SK-N-SH (cell line): ENCODE measurements at regions not wholly inside any gene's neighbourhood (a gene's known extent, or its start where the extent isn't known, plus 50 kb on each side); places are given as distances from the start of the nearest gene placed in this dataset.

Experiments
- CTCF ChIA-PET: fragments of 300-600, 350-600 bp; formaldehyde crosslinking; extraction: SDS; loops from one replicate; lab custom pipeline; 2021; lab: Yijun Ruan, JAX
- POLR2A ChIA-PET: fragments of 350-600 bp; sonication (Branson Sonifier 250); formaldehyde crosslinking; extraction: SDS; loops from one replicate; lab custom pipeline; 2020; ENCODE audit warnings: antibody characterized with exemption, inconsistent platforms; lab: Yijun Ruan, JAX
- DNase-seq: peaks from one replicate; pipeline ENCODE4 v3.0.0; 2012
- H2AFZ ChIP-seq: fragments of 200-600 bp; sonication (generic); 2 replicates; pipeline ENCODE4 v1.8.1; 2016; ENCODE audit warnings: antibody characterized with exemption, mild to moderate bottlenecking, low read depth
- H3F3A ChIP-seq: fragments of 200-600 bp; sonication (generic); replicated peaks from 2 replicates; pipeline ENCODE3; 2016; ENCODE audit warnings: antibody characterized with exemption, mild to moderate bottlenecking; ENCODE audit not compliant: insufficient read depth
- H3K27ac ChIP-seq, 2 experiments: fragments of 200-500 bp in 1 of 2; fragments of 200-600 bp in 1 of 2; sonication (Bioruptor generic) in 1 of 2; sonication (generic), shearing (Covaris generic) in 1 of 2; 2 replicates each; pipeline versions ENCODE4 v1.5.1 to v1.6.1; 2014 to 2016; ENCODE audit warnings: low read depth in 2 of 2, inconsistent platforms in 1 of 2, low read length in 1 of 2, mild to moderate bottlenecking in 1 of 2, mixed read lengths in 1 of 2
- H3K27me3 ChIP-seq: fragments of 200-600 bp; sonication (generic), shearing (Covaris generic); 2 replicates; pipeline ENCODE4 v1.6.1; 2016; ENCODE audit warnings: mixed run types; ENCODE audit not compliant: insufficient read depth
- H3K36me3 ChIP-seq, 2 experiments: fragments of 200-500 bp in 1 of 2; fragments of 200-600 bp in 1 of 2; sonication (Bioruptor generic) in 1 of 2; sonication (generic) in 1 of 2; replicated peaks in 1 of 2; 2 replicates each; pipeline versions ENCODE3 to v1.5.1; 2014 to 2016; ENCODE audit warnings: low read length in 1 of 2, mild to moderate bottlenecking in 1 of 2; ENCODE audit not compliant: insufficient read depth in 2 of 2, control insufficient read depth in 1 of 2
- H3K4me1 ChIP-seq, 2 experiments: fragments of 200-500 bp in 1 of 2; fragments of 200-600 bp in 1 of 2; sonication (Bioruptor generic) in 1 of 2; sonication (generic), shearing (Covaris generic) in 1 of 2; 2 replicates each; pipeline versions ENCODE4 v1.5.1 to v1.6.1; 2014 to 2016; ENCODE audit warnings: low read depth in 1 of 2, low read length in 1 of 2, mixed run types in 1 of 2; ENCODE audit not compliant: insufficient read depth in 2 of 2, control insufficient read depth in 1 of 2
- H3K4me2 ChIP-seq: fragments of 200-600 bp; sonication (generic), shearing (Covaris generic); 2 replicates; pipeline ENCODE4 v1.6.1; 2017; ENCODE audit warnings: mixed run types
- H3K4me3 ChIP-seq, 2 experiments: fragments of 200-500 bp in 1 of 2; fragments of 200-600 bp in 1 of 2; sonication (Bioruptor generic) in 1 of 2; sonication (generic), shearing (Covaris generic) in 1 of 2; 2 replicates each; pipeline versions ENCODE4 v1.5.1 to v1.8.1; 2014 to 2016; ENCODE audit warnings: low read depth in 2 of 2, inconsistent platforms in 1 of 2, low read length in 1 of 2, mild to moderate bottlenecking in 1 of 2, mixed read lengths in 1 of 2, moderate library complexity in 1 of 2
- H3K79me2 ChIP-seq: fragments of 200-600 bp; sonication (generic); 2 replicates; pipeline ENCODE4 v1.8.1; 2017; ENCODE audit warnings: mild to moderate bottlenecking; ENCODE audit not compliant: insufficient read depth
- H3K9ac ChIP-seq: fragments of 200-600 bp; sonication (generic); 2 replicates; pipeline ENCODE4 v1.6.1; 2017; ENCODE audit warnings: mixed run types
- H3K9me2 ChIP-seq: fragments of 200-600 bp; sonication (generic); 2 replicates; pipeline ENCODE4 v1.6.1; 2017; ENCODE audit warnings: mixed run types
- H3K9me3 ChIP-seq: fragments of 200-600 bp; sonication (generic); 2 replicates; pipeline ENCODE4 v1.6.1; 2017; ENCODE audit warnings: mixed run types, mild to moderate bottlenecking, moderate library complexity
- H4K20me1 ChIP-seq: fragments of 200-600 bp; sonication (generic); 2 replicates; pipeline ENCODE4 v1.6.1; 2017; ENCODE audit warnings: mild to moderate bottlenecking, mixed run types; ENCODE audit not compliant: insufficient read depth
- CHD2 ChIP-seq: fragments of 150-350 bp; IDR thresholded peaks from 2 replicates; pipeline ENCODE4 v1.6.1; 2018; ENCODE audit warnings: low read length; ENCODE audit not compliant: partially characterized antibody
- ELF1 ChIP-seq: IDR thresholded peaks from 2 replicates; pipeline ENCODE4 v1.4.0; 2012
- EP300 ChIP-seq, 2 experiments: IDR thresholded peaks; 2 replicates each; pipeline versions ENCODE4 v1.4.0 to v1.6.1; 2012; ENCODE audit warnings: borderline replicate concordance in 1 of 2, low read depth in 1 of 2, low read length in 1 of 2
- FOSL2 ChIP-seq: IDR thresholded peaks from 2 replicates; pipeline ENCODE4 v1.4.0; 2012; ENCODE audit warnings: low read depth, mild to moderate bottlenecking, moderate library complexity, borderline replicate concordance
- FOXJ3 ChIP-seq: sonication (generic); formaldehyde crosslinking; IDR thresholded peaks from 2 replicates; pipeline ENCODE4 v1.5.1; 2020; ENCODE audit warnings: mild to moderate bottlenecking, missing genetic modification reagents
- FOXM1 ChIP-seq: IDR thresholded peaks from 2 replicates; pipeline ENCODE4 v1.4.0; 2012; ENCODE audit warnings: low read depth, mild to moderate bottlenecking
- GATA2 ChIP-seq: sonication (generic); formaldehyde crosslinking; IDR thresholded peaks from 2 replicates; pipeline ENCODE4 v1.5.0; 2020; ENCODE audit warnings: mild to moderate bottlenecking, missing genetic modification reagents
- JUND ChIP-seq: IDR thresholded peaks from 2 replicates; pipeline ENCODE4 v1.4.0; 2012
- MEF2A ChIP-seq: IDR thresholded peaks from 2 replicates; pipeline ENCODE4 v1.4.0; 2012; ENCODE audit warnings: low read depth, borderline replicate concordance
- MXI1 ChIP-seq: IDR thresholded peaks from 2 replicates; pipeline ENCODE4 v1.6.1; 2012; ENCODE audit warnings: mild to moderate bottlenecking, low read depth, low read length, improper control_type of control experiment
- NRF1 ChIP-seq: IDR thresholded peaks from 2 replicates; pipeline ENCODE4 v1.6.1; 2012; ENCODE audit warnings: low read depth, mild to moderate bottlenecking, low read length
- POLR2AphosphoS5 ChIP-seq: IDR thresholded peaks from 2 replicates; pipeline ENCODE4 v1.6.1; 2012; ENCODE audit warnings: low read depth, low read length
- RAD21 ChIP-seq: IDR thresholded peaks from 2 replicates; pipeline ENCODE4 v1.6.1; 2012; ENCODE audit warnings: mild to moderate bottlenecking, low read length
- RFX5 ChIP-seq: IDR thresholded peaks from 2 replicates; pipeline ENCODE4 v1.6.1; 2012; ENCODE audit warnings: mild to moderate bottlenecking, improper control_type of control experiment, low read length
- RXRA ChIP-seq: IDR thresholded peaks from 2 replicates; pipeline ENCODE4 v1.4.0; 2012; ENCODE audit warnings: low read depth, mild to moderate bottlenecking, borderline replicate concordance
- SIN3A ChIP-seq: IDR thresholded peaks from 2 replicates; pipeline ENCODE4 v1.6.1; 2012; ENCODE audit warnings: low read depth, mild to moderate bottlenecking, low read length, moderate library complexity, borderline replicate concordance
- TCF12 ChIP-seq: IDR thresholded peaks from 2 replicates; pipeline ENCODE4 v1.4.0; 2012
- TEAD4 ChIP-seq: IDR thresholded peaks from 2 replicates; pipeline ENCODE4 v1.4.0; 2012; ENCODE audit warnings: mild to moderate bottlenecking, borderline replicate concordance; ENCODE audit not compliant: insufficient read depth
- YY1 ChIP-seq: IDR thresholded peaks from 2 replicates; pipeline ENCODE4 v1.4.0; 2012; ENCODE audit warnings: low read depth, mild to moderate bottlenecking
- WGBS: methylation state at CpG from one replicate; pipeline ENCODE4 v1.1.6; 2017; ENCODE audit warnings: low lambda C conversion rate; 5-methylcytosine and 5-hydroxymethylcytosine counted together
- TF ChIP-seq, protein P1 (sequence below): IDR thresholded peaks from 2 replicates; pipeline ENCODE4; 2012
- TF ChIP-seq, protein P2 (sequence below): IDR thresholded peaks from 2 replicates; pipeline ENCODE4 v1.4.0; 2012; ENCODE audit warnings: low read depth, borderline replicate concordance
- TF ChIP-seq, protein P3 (sequence below): fragments of 150-350 bp; IDR thresholded peaks from 2 replicates; pipeline ENCODE4 v1.6.1; 2017; ENCODE audit warnings: antibody characterized with exemption, low read length, low read depth, borderline replicate concordance

DNA sequence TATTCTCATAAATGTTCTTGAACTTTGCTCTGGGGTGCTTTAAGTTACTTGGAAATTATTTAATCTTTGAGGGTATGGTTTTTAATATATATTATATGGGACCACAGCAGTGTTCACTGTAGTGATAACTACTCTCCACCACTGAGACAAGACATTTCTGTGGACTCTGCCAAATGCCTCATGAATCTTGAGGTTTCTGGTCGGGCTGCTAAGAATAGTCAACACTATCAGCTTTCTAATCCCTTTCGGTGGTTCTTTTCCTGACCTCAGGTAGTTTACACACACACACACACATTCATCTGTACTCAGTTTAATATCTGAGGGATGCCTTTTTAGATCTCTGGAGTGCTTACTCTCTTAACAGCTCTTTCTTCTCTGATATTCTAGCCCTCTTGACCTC is 500.7 kb downstream of the MAFB start:
- Histone ChIP-seq H3K27ac (no peak overlapping the region), H3F3A (no peaks in the 10 kb centered on the region), H4K20me1 (no peaks in the 10 kb centered on the region), H3K9me2 (no peaks in the 10 kb centered on the region), H3K9me3 (no peaks in the 10 kb centered on the region; the same call in 1 of the 2 replicates), H3K79me2 (no peaks in the 10 kb centered on the region), H3K27me3 (no peaks in the 10 kb centered on the region), H3K4me3 (no peak overlapping the region), H2AFZ (no peak overlapping the region), H3K4me1 (no peaks in the 10 kb centered on the region), H3K36me3 (no peaks in the 10 kb centered on the region), H3K4me2 (no peak overlapping the region), H3K9ac (no peak overlapping the region)
- DNase-seq: no peak
- ChIA-PET CTCF (interaction anchor here (0.6 kb wide), 1 partner anchor 1045 kb away, joined by 3 read pairs; no protein-coding TSS in a partner anchor), POLR2A (no interaction called here)
- TF ChIP-seq SIN3A (no peak), MXI1 (no peak), JUND (no peak), RXRA (no peak), FOXJ3 (CRISPR knock-in tag) (no peak), ELF1 (no peak), RAD21 (no peak), NRF1 (no peak), FOXM1 (no peak), FOSL2 (no peak), EP300 (IDR thresholded peaks at IDR 0.05; ENCODE audit: borderline replicate concordance in 1 of 2, low read depth in 1 of 2, low read length in 1 of 2) (no peak), TEAD4 (no peak), CHD2 (no peak), POLR2AphosphoS5 (no peak)
- TF ChIP-seq, protein P1, sequence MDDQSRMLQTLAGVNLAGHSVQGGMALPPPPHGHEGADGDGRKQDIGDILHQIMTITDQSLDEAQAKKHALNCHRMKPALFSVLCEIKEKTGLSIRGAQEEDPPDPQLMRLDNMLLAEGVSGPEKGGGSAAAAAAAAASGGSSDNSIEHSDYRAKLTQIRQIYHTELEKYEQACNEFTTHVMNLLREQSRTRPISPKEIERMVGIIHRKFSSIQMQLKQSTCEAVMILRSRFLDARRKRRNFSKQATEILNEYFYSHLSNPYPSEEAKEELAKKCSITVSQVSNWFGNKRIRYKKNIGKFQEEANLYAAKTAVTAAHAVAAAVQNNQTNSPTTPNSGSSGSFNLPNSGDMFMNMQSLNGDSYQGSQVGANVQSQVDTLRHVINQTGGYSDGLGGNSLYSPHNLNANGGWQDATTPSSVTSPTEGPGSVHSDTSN: no peak
- TF ChIP-seq, protein P2, sequence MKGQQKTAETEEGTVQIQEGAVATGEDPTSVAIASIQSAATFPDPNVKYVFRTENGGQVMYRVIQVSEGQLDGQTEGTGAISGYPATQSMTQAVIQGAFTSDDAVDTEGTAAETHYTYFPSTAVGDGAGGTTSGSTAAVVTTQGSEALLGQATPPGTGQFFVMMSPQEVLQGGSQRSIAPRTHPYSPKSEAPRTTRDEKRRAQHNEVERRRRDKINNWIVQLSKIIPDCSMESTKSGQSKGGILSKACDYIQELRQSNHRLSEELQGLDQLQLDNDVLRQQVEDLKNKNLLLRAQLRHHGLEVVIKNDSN: no peak
- TF ChIP-seq, protein P3, sequence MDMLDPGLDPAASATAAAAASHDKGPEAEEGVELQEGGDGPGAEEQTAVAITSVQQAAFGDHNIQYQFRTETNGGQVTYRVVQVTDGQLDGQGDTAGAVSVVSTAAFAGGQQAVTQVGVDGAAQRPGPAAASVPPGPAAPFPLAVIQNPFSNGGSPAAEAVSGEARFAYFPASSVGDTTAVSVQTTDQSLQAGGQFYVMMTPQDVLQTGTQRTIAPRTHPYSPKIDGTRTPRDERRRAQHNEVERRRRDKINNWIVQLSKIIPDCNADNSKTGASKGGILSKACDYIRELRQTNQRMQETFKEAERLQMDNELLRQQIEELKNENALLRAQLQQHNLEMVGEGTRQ: no peak
- 15% methylated on average over 2 of the region's 2 CpGs for WGBS

- H3F3A ChIP-seq: no peaks in the 10 kb centered on the region
- WGBS: 19% methylated on average over 2 of the region's 2 CpGs
- no peaks in the 10 kb centered on the region; the same call in 1 of the 2 replicates for H3K9me3 ChIP-seq
- DNase-seq: no peak
- H3K36me3 ChIP-seq: no peaks in the 10 kb centered on the region
- H3K79me2 ChIP-seq: no peaks in the 10 kb centered on the region
- ChIA-PET CTCF (no interaction called here), POLR2A (no interaction called here)
- no peak overlapping the region for H3K4me2 ChIP-seq
- H3K9me2 ChIP-seq: no peaks in the 10 kb centered on the region
- H3K4me1 ChIP-seq: no peaks in the 10 kb centered on the region
- H3K4me3 ChIP-seq: no peak overlapping the region
- no peaks in the 10 kb centered on the region for H3K27me3 ChIP-seq
- TF ChIP-seq FOXM1 (no peak), GATA2 (CRISPR knock-in tag) (no peak), TCF12 (no peak), RAD21 (no peak), NRF1 (no peak), MEF2A (no peak), RFX5 (no peak), ELF1 (no peak), YY1 (no peak), SIN3A (no peak)
- TF ChIP-seq, protein P3: no peak
- no peak overlapping the region for H2AFZ ChIP-seq
- H3K27ac ChIP-seq: no peak overlapping the region
- H3K9ac ChIP-seq: no peak overlapping the region
- no peaks in the 10 kb centered on the region for H4K20me1 ChIP-seq
Measured at GRCh38 chr20:40186826-40187225, 502.2 kb downstream of the MAFB start.
